SW480 (cell line): ENCODE measurements at regions not wholly inside any gene's neighbourhood (a gene's known extent, or its start where the extent isn't known, plus 50 kb on each side); places are given as distances from the start of the nearest gene placed in this dataset.
"Not testable (repeated sequence)": the region's sequence is repeated elsewhere in the genome, so short reads cannot be mapped to it uniquely, and the experiment has no call there.

ENCODE experiments used
- DNase-seq: peaks from one replicate; pipeline ENCODE4 v3.0.0-alpha.2; 2016; ENCODE audit warnings: low spot score

DNA sequence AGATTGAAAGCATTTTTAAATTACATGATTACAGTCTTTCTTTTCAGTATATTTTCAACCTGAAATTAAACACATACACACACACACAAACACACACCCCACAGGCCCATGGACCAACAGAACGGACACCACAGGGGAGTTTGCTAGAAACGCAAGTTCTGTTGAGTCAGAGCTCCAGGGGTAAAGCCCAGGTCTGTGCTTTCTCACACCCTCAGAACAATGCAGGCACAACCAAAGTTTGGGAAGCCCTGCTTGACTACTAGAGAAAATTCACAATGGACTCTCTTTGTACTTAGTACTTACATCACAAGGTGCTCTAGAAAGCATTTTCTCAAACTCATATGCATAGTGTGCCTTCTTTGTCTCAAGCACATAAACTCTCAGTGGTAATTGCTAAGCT is 704.0 kb upstream of the IGFBP3 start:
- no peak for DNase-seq

DNA sequence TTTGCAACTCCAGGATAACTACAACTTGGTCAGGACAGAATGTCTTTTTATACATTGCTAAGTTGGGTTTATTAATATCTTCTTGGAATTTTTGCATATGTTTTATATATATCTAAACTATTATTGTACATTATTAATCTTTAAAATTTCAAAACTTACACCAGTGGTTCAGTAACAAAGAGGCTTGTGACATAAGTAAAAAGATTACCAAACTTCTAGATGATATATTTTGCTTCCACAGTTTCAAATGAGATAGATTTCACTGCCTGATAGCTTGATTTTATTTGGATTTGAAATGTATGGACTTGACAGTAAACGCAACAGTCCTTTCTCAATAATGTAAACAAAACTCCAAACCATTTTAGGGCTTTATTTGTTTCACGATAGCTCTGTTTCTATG is 701.2 kb upstream of the IGFBP3 start:
- no peak for DNase-seq

GRCh38 chr7:46619723-46620310 is 698.7 kb upstream of the IGFBP3 start:
- no peak for DNase-seq

GRCh38 chr7:46616636-46617035 is 695.6 kb upstream of the IGFBP3 start:
- no peak for DNase-seq

DNA sequence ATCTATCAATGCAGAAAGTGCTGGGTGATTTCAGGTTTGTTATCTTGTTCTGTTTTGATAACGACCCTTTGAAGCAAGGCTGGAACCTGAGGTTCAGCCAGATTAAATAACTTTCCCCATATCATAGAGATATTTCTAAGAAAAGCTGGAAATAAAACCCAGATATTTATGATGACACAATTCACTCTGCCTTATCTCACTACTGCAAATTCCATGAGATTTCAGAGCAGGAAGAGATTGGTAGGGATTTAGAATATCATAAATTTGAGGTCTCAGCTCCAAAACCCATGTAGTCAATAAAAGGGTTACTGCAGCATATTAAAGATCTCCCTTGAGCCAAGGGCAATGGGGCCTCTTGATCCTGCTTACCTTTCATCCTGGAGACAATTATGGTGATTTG is 692.5 kb upstream of the IGFBP3 start:
- DNase-seq, result no peak

GRCh38 chr7:46613116-46613515 is 692.0 kb upstream of the IGFBP3 start:
- no peak for DNase-seq

GRCh38 chr7:46611508-46611907 is 690.4 kb upstream of the IGFBP3 start:
- no peak for DNase-seq

- no peak for DNase-seq
Measured at GRCh38 chr7:46610746-46611145, 689.7 kb upstream of the IGFBP3 start.

GRCh38 chr7:46607176-46607575 is 686.1 kb upstream of the IGFBP3 start:
- DNase-seq, result no peak

GRCh38 chr7:46606761-46607160 is 685.7 kb upstream of the IGFBP3 start:
- DNase-seq, result no peak

DNA sequence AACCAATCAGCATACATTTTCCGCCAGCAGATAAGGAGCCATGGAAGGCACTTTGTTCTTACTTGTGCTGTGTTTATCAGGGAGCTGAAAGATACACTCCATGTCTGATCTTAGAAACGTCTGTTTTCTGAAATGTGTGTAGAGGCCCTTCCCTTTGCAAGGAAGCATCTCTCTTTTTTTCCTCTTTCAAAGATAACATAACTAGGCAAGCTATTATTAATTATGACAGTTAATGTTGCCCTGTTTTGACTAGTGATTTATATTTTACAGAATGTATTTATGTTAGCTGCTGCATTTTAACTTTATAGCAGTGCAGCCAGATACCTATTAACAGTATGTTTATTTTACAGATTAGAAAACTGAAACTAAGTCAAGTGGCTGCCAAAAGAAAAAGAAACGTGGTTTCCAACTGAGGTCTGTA is 683.2 kb upstream of the IGFBP3 start:
- DNase-seq, result no peak

GRCh38 chr7:46603780-46604179 is 682.7 kb upstream of the IGFBP3 start:
- no peak for DNase-seq

DNA sequence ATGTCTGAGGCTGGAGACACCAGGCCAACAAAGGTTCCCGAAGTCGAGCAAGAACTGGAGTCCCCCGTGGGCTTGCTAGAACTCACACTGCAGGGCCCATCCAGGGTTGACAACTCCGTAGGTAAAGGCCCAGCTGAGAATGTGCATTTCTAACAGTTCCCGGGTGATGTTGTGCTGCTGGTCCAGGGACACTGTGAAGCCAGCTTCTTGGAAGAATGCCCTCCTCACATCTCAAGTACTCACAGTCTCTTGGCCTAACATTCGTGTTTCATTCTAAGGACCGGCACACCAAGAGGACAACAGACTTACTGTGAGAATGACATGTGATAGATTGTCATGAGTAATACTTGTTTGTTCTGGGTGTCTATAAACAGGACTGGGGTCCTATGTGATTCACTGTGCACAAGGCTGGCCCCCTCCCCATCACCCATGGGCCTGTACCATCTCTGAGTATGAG is 682.3 kb upstream of the IGFBP3 start:
- no peak for DNase-seq

DNA sequence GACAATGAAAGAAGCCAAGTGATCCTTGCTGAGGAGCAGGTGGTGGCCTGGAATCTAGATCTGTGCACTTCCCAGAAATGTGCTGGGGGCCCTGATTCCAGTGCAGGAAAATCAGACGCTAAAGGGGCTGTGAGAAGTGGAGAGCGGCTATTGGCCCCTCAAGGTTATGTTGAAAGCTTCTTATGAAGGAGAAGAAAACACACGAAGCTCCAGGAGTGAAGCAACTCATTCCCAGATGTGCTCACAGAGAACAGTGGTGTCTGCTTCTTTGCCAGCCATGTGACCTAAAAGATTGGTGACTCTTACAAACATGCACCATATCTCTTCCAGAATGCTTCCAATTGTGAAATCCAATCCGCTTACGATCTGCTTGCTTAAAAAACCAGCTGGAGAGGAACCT is 679.3 kb upstream of the IGFBP3 start:
- no peak for DNase-seq

DNA sequence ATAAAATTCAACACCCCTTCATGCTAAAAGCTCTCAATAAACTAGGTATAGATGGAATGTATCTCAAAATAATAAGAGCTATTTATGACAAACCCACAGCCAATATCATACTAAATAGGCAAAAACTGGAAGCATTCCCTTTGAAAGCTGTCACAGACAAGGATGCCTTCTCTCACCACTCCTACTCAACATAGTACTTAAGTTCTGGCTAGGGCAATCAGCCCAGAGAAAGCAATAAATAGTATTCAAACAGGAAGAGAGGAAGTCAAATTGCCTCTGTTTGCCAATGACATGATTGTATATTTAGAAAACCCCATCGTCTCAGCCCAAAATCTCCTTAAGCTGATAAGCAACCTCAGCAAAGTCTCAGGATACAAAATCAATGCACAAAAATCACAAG is 673.8 kb upstream of the IGFBP3 start:
- not testable (repeated sequence) for DNase-seq

DNA sequence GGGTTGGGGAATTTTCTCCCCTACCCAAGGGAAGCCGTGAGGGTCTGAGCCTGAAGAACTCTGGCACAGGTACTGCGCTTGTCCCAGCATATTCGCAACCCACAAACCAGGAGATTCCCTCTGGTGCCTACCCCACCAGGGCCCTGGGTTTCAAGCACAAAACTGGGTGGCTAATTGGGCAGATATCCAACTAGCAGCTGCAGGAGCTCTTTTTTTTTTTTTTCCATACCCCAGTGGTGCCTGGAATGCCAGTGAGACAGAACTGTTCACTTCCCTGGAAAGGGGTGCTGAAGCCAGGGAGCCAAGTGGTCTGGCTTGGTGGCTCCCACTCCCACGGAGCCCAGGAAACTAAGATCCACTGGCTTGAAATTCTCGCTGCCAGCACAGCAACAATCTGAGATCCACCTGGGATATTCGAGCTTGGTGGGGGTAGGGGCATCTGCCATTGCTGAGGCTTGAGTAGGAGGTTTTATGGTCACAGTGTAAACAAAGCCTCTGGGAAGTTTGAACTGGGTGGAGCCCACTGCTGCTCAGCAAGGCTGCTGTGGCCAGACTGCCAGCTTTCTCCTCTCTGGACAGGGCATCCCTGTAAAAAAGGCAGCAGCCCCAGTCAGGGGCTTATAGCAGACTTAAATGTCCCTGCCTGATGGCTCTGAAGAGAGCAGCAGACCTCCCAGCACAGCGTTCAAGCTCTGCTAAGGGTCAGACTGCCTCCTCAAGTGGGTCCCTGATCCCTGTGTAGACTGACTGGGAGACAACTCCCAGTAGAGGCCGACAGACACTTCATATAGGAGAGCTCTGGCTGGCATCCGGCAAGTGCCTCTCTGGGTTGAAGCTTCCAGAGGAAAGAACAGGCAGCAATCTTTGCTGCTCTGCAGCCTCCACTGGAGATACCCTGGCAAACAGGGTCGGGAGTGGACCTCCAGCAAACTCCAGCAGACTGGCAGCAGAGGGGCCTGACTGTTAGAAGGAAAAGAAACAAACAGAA is 670.1 kb upstream of the IGFBP3 start:
- peak; percentile 84 for DNase-seq

- no peak for DNase-seq
Measured at GRCh38 chr7:46589286-46589685, 668.2 kb upstream of the IGFBP3 start.

DNA sequence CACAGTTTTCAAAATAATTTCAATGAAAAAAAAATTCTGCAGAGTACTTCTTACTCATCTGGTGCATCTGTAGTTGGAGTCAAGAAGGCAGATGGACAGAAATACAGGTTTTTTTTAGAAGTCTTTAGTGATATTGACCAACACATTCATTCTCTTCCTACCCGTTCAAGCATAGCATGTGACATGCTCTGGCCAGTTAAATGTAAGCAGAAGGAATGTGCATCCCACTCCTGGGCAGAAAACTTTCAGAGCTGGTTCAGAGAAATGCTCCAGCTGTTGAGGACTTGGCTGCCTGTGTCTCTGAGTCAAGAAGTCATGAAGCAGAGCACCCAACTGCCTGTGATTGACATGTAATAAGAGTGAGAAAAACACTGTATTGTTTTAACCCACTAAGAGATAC is 665.3 kb upstream of the IGFBP3 start:
- no peak for DNase-seq

DNA sequence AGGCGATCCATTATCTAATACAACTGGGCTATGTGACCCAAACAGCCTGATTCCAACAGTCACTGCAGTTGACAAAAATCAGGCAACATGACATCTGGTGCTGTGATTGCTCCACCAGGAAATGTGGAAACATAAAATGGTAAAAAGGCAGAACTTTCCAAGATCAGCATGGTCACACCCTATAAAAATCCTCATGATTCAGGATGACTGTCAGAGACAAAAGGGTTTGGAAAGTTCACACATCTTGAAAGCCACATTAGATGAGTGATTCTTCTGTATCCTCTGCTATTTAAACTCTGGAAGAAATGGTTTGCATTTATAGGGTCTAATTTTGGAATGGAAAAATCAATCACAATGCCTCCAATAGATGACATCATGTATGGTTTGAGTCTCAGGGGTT is 662.6 kb upstream of the IGFBP3 start:
- no peak for DNase-seq

GRCh38 chr7:46581268-46581667 is 660.2 kb upstream of the IGFBP3 start:
- no peak for DNase-seq

GRCh38 chr7:46580766-46581165 is 659.7 kb upstream of the IGFBP3 start:
- no peak for DNase-seq

GRCh38 chr7:46577394-46577793 is 656.3 kb upstream of the IGFBP3 start:
- no peak for DNase-seq

DNA sequence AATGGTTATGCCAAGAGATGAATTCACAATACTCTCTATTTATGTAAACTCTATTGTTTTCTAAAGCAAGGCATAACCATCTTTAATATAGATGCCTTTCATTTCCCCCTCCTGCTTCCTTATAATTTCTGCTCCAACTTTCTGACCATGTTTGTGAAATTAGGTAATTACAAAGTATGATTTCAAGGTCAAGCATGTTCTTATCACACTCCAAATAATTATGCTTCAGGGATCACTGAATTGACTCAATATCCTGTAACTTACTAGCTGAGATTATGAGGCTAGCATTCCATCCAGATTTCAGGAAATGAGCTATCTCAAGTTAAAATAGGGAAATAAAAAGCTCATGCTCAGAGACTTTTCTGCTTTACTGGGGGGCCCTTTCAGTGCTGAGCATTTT is 655.9 kb upstream of the IGFBP3 start:
- no peak for DNase-seq
